Progenitor cell of endocrine pancreas (in vitro differentiated cells): ENCODE measurements at regions not wholly inside any gene's neighbourhood (a gene's known extent, or its start where the extent isn't known, plus 50 kb on each side); places are given as distances from the start of the nearest gene placed in this dataset.

Source experiments
- DNase-seq: peaks from one replicate; pipeline ENCODE4 v3.0.0; 2021; ENCODE audit warnings: low spot score; ENCODE audit not compliant: unreplicated experiment
- H3K27ac Mint-ChIP-seq: 2 replicates; pipeline ENCODE4 v1.8.0; 2021; ENCODE audit warnings: mild to moderate bottlenecking, moderate library complexity, mixed read lengths
- H3K27me3 Mint-ChIP-seq: 2 replicates; pipeline ENCODE4 v1.8.0; 2021; ENCODE audit warnings: mixed read lengths
- H3K36me3 Mint-ChIP-seq: 2 replicates; pipeline ENCODE4 v1.8.0; 2022; ENCODE audit warnings: mixed read lengths; ENCODE audit not compliant: insufficient read depth
- H3K4me1 Mint-ChIP-seq: 2 replicates; pipeline ENCODE4 v1.8.0; 2021; ENCODE audit warnings: low read depth, mixed read lengths
- H3K4me3 Mint-ChIP-seq: 2 replicates; pipeline ENCODE4 v1.8.0; 2021; ENCODE audit warnings: low read depth, mild to moderate bottlenecking, moderate library complexity, mixed read lengths
- H3K9me3 Mint-ChIP-seq: 2 replicates; pipeline ENCODE4 v1.8.0; 2021; ENCODE audit warnings: low read depth, mixed read lengths
- TF ChIP-seq, protein P1 (sequence below): fragments of 200-600 bp; sonication (generic); IDR thresholded peaks from one replicate; pipeline ENCODE4 v1.5.0; 2021; ENCODE audit warnings: antibody characterized with exemption, mild to moderate bottlenecking; ENCODE audit not compliant: unreplicated experiment

DNA sequence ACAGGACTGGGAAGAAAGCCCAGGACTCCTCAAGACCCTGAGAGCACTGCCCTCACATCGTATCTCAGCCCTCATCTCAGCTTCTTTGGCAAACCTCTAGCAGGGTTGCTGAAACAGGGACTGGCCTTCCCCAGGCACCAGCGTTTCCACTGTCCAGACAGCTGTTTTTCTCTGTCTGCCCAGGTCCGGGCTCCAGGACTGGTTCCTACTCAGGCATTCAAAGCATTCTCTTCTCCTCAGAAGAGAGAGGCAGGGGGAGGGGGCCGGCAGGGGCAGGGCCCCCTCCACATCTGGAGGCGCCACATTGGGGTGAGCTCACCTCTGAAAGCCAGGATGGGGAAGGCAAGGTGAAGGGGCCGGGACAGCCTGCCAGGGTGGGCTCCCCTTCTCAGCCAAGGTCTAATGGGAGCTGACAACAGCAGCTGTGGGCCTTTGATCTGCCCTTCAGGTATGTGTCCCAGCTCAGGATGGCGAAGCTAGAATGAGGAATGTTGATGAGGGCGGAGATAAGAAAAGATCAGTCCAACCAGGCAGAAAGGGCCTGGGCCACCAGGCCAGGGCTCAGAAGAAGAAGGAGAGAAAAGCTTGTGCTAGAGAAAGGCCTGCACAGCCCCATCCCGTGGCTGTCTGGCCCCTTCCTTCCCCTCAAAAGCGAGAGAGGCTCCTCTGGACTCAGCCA is 60.4 kb downstream of the PJA1 start:
- peaks cover 15% of the 10 kb centered on the region for H3K9me3 Mint-ChIP-seq
- DNase-seq: no peak
- TF ChIP-seq, protein P1, sequence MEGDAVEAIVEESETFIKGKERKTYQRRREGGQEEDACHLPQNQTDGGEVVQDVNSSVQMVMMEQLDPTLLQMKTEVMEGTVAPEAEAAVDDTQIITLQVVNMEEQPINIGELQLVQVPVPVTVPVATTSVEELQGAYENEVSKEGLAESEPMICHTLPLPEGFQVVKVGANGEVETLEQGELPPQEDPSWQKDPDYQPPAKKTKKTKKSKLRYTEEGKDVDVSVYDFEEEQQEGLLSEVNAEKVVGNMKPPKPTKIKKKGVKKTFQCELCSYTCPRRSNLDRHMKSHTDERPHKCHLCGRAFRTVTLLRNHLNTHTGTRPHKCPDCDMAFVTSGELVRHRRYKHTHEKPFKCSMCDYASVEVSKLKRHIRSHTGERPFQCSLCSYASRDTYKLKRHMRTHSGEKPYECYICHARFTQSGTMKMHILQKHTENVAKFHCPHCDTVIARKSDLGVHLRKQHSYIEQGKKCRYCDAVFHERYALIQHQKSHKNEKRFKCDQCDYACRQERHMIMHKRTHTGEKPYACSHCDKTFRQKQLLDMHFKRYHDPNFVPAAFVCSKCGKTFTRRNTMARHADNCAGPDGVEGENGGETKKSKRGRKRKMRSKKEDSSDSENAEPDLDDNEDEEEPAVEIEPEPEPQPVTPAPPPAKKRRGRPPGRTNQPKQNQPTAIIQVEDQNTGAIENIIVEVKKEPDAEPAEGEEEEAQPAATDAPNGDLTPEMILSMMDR: no peak
- H3K27me3 Mint-ChIP-seq: no peaks in the 10 kb centered on the region
- H3K4me1 Mint-ChIP-seq: peaks cover 24% of the 10 kb centered on the region
- no peaks in the 10 kb centered on the region for H3K36me3 Mint-ChIP-seq
- no peak overlapping the region for H3K4me3 Mint-ChIP-seq
- H3K27ac Mint-ChIP-seq: no peak overlapping the region

DNA sequence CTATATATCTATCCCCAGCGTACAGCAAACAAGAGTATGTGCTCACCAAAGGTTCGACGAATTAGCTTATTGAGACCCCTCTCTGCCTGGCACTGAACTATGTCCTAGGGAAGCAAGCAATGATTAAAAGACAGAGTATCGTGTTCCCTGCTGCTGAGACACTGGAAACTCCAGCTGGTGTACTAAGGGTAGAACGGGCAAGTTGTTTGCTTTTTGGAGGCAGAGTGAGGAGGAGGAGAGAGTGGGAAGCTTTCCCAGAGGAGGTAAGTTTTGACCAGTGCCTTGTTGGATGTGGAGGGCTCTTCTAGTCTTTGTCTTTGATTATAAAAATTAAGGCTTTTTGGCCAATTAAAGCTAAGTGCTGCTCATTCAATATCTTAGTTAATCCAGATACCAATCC is 61.7 kb downstream of the PJA1 start:
- TF ChIP-seq, protein P1: no peak
- no peak overlapping the region for H3K27ac Mint-ChIP-seq
- H3K27me3 Mint-ChIP-seq: no peaks in the 10 kb centered on the region
- DNase-seq: no peak
- H3K36me3 Mint-ChIP-seq: no peaks in the 10 kb centered on the region
- peaks cover 15% of the 10 kb centered on the region for H3K9me3 Mint-ChIP-seq
- peaks cover 22% of the 10 kb centered on the region for H3K4me1 Mint-ChIP-seq
- H3K4me3 Mint-ChIP-seq: no peak overlapping the region

DNA sequence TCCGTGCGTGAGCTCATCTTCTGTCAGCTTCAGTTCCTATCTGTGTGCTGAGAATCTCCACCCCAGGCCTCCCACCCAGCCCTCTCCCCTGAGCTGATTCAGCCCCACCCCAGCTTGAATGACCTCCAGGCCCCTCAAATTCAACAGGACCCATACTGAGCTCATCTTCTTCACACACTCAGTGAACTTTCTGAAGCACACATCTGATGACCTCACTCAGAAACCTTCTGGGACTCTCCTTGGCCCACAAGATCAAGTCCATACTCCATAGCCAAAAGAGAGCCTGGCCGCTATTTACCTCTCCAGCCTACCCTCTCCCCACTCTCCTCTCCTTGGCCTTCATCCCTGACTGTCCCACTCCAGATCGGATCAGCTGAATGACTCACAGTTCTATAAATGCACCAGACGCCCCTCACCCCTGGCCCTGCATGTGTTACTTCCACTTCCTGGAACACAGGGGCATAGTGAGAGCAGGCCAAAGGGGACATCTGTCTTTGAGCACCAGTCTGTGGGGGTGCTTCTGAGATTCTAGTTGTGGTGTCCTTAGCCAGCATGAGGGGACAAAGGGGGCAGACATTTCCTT is 62.5 kb downstream of the PJA1 start:
- DNase-seq: no peak
- no peaks in the 10 kb centered on the region for H3K27me3 Mint-ChIP-seq
- peaks cover 17% of the 10 kb centered on the region for H3K4me1 Mint-ChIP-seq
- TF ChIP-seq, protein P1: no peak
- no peak overlapping the region for H3K4me3 Mint-ChIP-seq
- peaks cover 13% of the 10 kb centered on the region for H3K9me3 Mint-ChIP-seq
- H3K27ac Mint-ChIP-seq: no peak overlapping the region
- H3K36me3 Mint-ChIP-seq: no peaks in the 10 kb centered on the region

DNA sequence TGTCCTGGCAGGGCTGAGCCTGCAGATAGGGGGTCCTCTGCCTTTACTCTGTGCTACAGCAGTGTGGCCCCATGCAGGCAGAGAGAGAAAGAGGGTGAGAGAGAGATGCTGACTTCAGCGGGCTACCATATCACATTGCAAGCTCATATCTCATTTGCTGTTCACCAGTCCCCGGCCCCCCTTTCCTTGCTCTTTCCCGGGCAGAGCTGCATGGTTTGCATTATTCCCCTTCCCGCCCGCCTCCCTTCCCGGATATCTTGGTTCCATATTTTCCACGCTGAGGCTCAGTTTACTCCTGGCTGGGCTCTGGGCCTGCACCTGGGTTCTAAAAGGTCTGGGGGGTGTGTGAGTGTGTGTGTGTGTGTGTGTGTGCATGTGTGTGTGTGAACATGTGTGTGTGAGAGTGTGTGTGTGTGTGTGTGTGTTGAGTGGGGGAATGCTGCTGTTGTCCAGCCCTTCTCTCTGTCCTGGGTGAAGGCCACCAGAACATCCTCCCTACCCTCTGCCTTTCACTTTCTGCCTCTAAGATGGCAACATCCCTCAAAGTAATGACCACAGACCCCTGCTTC is 63.5 kb downstream of the PJA1 start:
- Mint-ChIP-seq H3K27me3 (no peaks in the 10 kb centered on the region), H3K36me3 (no peaks in the 10 kb centered on the region), H3K4me1 (peaks cover 11% of the 10 kb centered on the region), H3K27ac (peak overlapping the region; percentile 13), H3K4me3 (no peak overlapping the region), H3K9me3 (peaks cover 12% of the 10 kb centered on the region)
- TF ChIP-seq, protein P1: no peak
- DNase-seq: no peak

DNA sequence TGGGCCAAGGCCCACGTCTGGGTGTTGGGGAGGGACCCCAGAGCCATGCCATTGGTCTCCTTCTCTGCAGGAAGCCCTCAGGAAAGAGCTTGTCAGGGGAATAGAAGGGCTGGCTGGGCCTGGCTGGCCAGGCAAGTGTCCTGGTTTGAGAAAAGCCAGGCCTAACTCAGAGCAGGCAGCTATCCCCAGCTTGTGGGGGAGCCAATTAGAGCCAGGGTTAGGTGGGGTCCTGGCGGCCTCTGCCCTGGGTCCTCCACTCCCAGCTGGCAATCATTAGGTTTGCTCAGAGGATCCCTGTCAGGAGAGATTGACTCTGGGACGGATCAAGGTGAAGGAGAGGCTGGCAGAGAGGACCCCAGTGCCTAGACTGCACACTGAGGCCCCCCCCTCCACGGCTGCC is 64.8 kb downstream of the PJA1 start:
- Mint-ChIP-seq H3K27ac (no peak overlapping the region), H3K27me3 (no peaks in the 10 kb centered on the region), H3K9me3 (peaks cover 15% of the 10 kb centered on the region), H3K4me3 (no peak overlapping the region), H3K36me3 (no peaks in the 10 kb centered on the region), H3K4me1 (peaks cover 8% of the 10 kb centered on the region)
- TF ChIP-seq, protein P1: no peak
- no peak for DNase-seq
